ENCODE measurements at regions not wholly inside any gene's neighbourhood (a gene's known extent, or its start where the extent isn't known, plus 50 kb on each side); places are given as distances from the start of the nearest gene placed in this dataset.

DNA sequence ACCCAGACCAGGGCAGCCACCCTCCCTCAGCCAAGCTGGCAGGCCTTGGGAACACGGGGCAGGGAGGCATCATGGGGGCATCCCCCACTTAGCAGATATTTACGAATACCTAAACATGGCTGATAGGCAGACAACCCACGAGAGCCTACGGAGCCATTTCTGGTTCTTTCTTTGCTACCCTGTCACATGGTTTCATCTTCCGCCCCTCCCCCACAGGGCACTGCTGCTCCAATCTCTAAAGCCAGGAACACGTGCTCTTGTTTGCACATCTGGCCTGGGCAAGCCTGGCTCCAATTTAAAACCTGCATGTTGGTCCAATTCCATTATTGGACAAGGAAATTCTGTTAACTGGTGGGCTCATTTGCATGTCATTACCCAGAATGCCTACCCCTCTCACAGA, 447.4 kb upstream of the NR2F2 start:
- TF ChIP-seq SIRT6 (IDR thresholded peaks at IDR 0.05; ENCODE audit: low read length) (no peak), SUZ12 (IDR thresholded peaks at IDR 0.05; ENCODE audit: low read length) (no peak), POLR2AphosphoS5 (IDR thresholded peaks at IDR 0.05; ENCODE audit: low read depth, low read length) (no peak)

Measured in H1 (cell line).